ENCODE measurements at regions not wholly inside any gene's neighbourhood (a gene's known extent, or its start where the extent isn't known, plus 50 kb on each side); places are given as distances from the start of the nearest gene placed in this dataset.

GRCh38 chr6:137352859-137353258 lies 133.7 kb upstream of the IFNGR1 start:
- TF ChIP-seq FOXA1 (IDR thresholded peaks at IDR 0.05) (no peak), TARDBP (IDR thresholded peaks at IDR 0.05) (no peak)

All from HEK293T (cell line).